ENCODE measurements at regions not wholly inside any gene's neighbourhood (a gene's known extent, or its start where the extent isn't known, plus 50 kb on each side); places are given as distances from the start of the nearest gene placed in this dataset.

GRCh38 chr16:51773071-51773890 is 622.2 kb upstream of the SALL1 start:
- TF ChIP-seq ZC3H10 (CRISPR knock-in tag; IDR thresholded peaks at IDR 0.05) (no peak), ZNF70 (CRISPR knock-in tag; IDR thresholded peaks at IDR 0.05) (no peak), OSR1 (CRISPR knock-in tag; IDR thresholded peaks at IDR 0.05) (no peak), BACH2 (CRISPR knock-in tag; IDR thresholded peaks at IDR 0.05; ENCODE audit: borderline replicate concordance) (no peak), ZNF565 (CRISPR knock-in tag; conservative IDR thresholded peaks at IDR 0.05; ENCODE audit: low read depth) (no peak), PATZ1 (CRISPR knock-in tag; IDR thresholded peaks at IDR 0.05; ENCODE audit: borderline replicate concordance) (no peak), ISL1 (CRISPR knock-in tag; IDR thresholded peaks at IDR 0.05) (no peak), CSRNP3 (CRISPR knock-in tag; IDR thresholded peaks at IDR 0.05) (no peak), GLIS3 (CRISPR knock-in tag; IDR thresholded peaks at IDR 0.05) (no peak), TCF4 (CRISPR knock-in tag; IDR thresholded peaks at IDR 0.05; ENCODE audit: borderline replicate concordance) (no peak), ZNF8 (CRISPR knock-in tag; IDR thresholded peaks at IDR 0.05) (no peak), PPARA (CRISPR knock-in tag; IDR thresholded peaks at IDR 0.05; ENCODE audit: borderline replicate concordance) (no peak), POU6F1 (CRISPR knock-in tag; IDR thresholded peaks at IDR 0.05; ENCODE audit: borderline replicate concordance, low read depth) (no peak)
- ATAC-seq = no peak

- TF ChIP-seq BACH2 (CRISPR knock-in tag; IDR thresholded peaks at IDR 0.05; ENCODE audit: borderline replicate concordance) (no peak), GLIS3 (CRISPR knock-in tag; IDR thresholded peaks at IDR 0.05) (no peak), OSR1 (CRISPR knock-in tag; IDR thresholded peaks at IDR 0.05) (no peak), CREB5 (CRISPR knock-in tag; IDR thresholded peaks at IDR 0.05; ENCODE audit: low read depth) (no peak), TOX (CRISPR knock-in tag; IDR thresholded peaks at IDR 0.05; ENCODE audit: borderline replicate concordance) (no peak), ISL1 (CRISPR knock-in tag; IDR thresholded peaks at IDR 0.05) (no peak), ESRRG (CRISPR knock-in tag; IDR thresholded peaks at IDR 0.05) (no peak), CSRNP3 (CRISPR knock-in tag; IDR thresholded peaks at IDR 0.05) (no peak), RARB (CRISPR knock-in tag; IDR thresholded peaks at IDR 0.05) (no peak), ARNTL (CRISPR knock-in tag; IDR thresholded peaks at IDR 0.05; ENCODE audit: borderline replicate concordance, low read depth) (no peak), ZNF565 (CRISPR knock-in tag; conservative IDR thresholded peaks at IDR 0.05; ENCODE audit: low read depth) (no peak), POU6F1 (CRISPR knock-in tag; IDR thresholded peaks at IDR 0.05; ENCODE audit: borderline replicate concordance, low read depth) (no peak), ZNF8 (CRISPR knock-in tag; IDR thresholded peaks at IDR 0.05) (no peak), ZFP30 (CRISPR knock-in tag; IDR thresholded peaks at IDR 0.05) (no peak), TCF4 (CRISPR knock-in tag; IDR thresholded peaks at IDR 0.05; ENCODE audit: borderline replicate concordance) (no peak), ZNF70 (CRISPR knock-in tag; IDR thresholded peaks at IDR 0.05) (no peak), PPARA (CRISPR knock-in tag; IDR thresholded peaks at IDR 0.05; ENCODE audit: borderline replicate concordance) (no peak), PATZ1 (CRISPR knock-in tag; IDR thresholded peaks at IDR 0.05; ENCODE audit: borderline replicate concordance) (no peak)
- no peak for ATAC-seq
Measured at GRCh38 chr16:51766739-51767138, 615.7 kb upstream of the SALL1 start.
